Endothelial cell (in vitro differentiated cells): ENCODE measurements at regions not wholly inside any gene's neighbourhood (a gene's known extent, or its start where the extent isn't known, plus 50 kb on each side); places are given as distances from the start of the nearest gene placed in this dataset.

Source experiments
- DNase-seq: peaks from one replicate; pipeline ENCODE4 v3.0.0; 2021; ENCODE audit warnings: low spot score
- H3K27ac Mint-ChIP-seq: one replicate; pipeline ENCODE4 v1.8.0; 2021; ENCODE audit warnings: mixed read lengths, inconsistent platforms; ENCODE audit not compliant: unreplicated experiment
- H3K27me3 Mint-ChIP-seq: one replicate; pipeline ENCODE4 v1.8.0; 2021; ENCODE audit warnings: mild to moderate bottlenecking, moderate library complexity, mixed read lengths, inconsistent platforms; ENCODE audit not compliant: unreplicated experiment
- H3K36me3 Mint-ChIP-seq: one replicate; pipeline ENCODE4 v1.8.0; 2021; ENCODE audit warnings: mild to moderate bottlenecking, low read depth, mixed read lengths, inconsistent platforms; ENCODE audit not compliant: unreplicated experiment
- H3K4me1 Mint-ChIP-seq: one replicate; pipeline ENCODE4 v1.8.0; 2021; ENCODE audit warnings: mild to moderate bottlenecking, mixed read lengths, inconsistent platforms; ENCODE audit not compliant: unreplicated experiment
- H3K4me3 Mint-ChIP-seq: one replicate; pipeline ENCODE4 v1.8.0; 2021; ENCODE audit warnings: mild to moderate bottlenecking, mixed read lengths, inconsistent platforms; ENCODE audit not compliant: unreplicated experiment
- H3K9me3 Mint-ChIP-seq: one replicate; pipeline ENCODE4 v1.8.0; 2021; ENCODE audit warnings: mixed read lengths, inconsistent platforms; ENCODE audit not compliant: unreplicated experiment
- TF ChIP-seq, protein P1 (sequence below): fragments of 200-600 bp; sonication (generic); IDR thresholded peaks from one replicate; pipeline ENCODE4 v1.5.0; 2021; ENCODE audit warnings: antibody characterized with exemption; ENCODE audit not compliant: unreplicated experiment

DNA sequence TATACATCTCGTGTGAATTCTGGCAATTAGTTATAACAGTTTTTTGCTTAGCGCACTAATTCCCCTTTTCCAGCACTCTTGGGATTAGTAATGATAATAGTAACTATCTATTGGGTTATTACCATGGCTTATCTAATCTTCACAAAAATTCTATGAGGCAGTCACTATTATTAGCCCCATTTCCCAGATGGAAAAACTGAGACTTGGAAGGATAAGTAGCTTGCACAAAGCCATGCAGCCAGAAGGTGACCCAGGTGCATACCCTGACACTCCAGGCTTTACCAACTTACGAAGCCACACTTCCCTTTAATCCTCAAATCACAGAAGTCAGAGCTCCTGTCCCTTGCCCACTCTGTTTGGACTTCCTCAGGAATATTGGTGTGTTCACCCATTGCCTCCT, 156.8 kb downstream of the CYP26B1 start:
- no peaks in the 10 kb centered on the region for H3K4me1 Mint-ChIP-seq
- H3K4me3 Mint-ChIP-seq: no peak overlapping the region
- no peaks in the 10 kb centered on the region for H3K9me3 Mint-ChIP-seq
- H3K27me3 Mint-ChIP-seq: no peaks in the 10 kb centered on the region
- no peak overlapping the region for H3K27ac Mint-ChIP-seq
- TF ChIP-seq, protein P1, sequence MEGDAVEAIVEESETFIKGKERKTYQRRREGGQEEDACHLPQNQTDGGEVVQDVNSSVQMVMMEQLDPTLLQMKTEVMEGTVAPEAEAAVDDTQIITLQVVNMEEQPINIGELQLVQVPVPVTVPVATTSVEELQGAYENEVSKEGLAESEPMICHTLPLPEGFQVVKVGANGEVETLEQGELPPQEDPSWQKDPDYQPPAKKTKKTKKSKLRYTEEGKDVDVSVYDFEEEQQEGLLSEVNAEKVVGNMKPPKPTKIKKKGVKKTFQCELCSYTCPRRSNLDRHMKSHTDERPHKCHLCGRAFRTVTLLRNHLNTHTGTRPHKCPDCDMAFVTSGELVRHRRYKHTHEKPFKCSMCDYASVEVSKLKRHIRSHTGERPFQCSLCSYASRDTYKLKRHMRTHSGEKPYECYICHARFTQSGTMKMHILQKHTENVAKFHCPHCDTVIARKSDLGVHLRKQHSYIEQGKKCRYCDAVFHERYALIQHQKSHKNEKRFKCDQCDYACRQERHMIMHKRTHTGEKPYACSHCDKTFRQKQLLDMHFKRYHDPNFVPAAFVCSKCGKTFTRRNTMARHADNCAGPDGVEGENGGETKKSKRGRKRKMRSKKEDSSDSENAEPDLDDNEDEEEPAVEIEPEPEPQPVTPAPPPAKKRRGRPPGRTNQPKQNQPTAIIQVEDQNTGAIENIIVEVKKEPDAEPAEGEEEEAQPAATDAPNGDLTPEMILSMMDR: no peak
- H3K36me3 Mint-ChIP-seq: no peaks in the 10 kb centered on the region
- no peak for DNase-seq

DNA sequence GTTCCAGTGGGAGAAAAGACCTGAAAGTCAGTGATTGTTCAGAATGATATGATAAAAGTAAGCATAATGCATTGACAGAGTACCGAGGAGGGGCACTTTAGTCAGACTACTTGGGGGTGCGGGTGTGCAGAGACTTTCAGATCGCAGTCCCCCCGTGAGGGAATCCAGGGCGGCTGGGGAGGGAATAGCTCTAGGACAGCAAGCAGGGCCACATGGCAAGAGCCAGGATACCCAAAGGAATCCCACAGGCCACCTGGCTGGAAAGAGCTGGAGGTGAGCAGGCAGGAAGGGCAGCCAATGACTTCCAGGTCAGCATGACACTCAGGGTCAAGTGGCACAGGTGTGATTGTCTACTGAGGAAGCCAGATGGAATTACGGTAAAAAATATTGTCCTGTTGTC, 157.5 kb downstream of the CYP26B1 start:
- Mint-ChIP-seq H3K9me3 (no peaks in the 10 kb centered on the region), H3K36me3 (no peaks in the 10 kb centered on the region), H3K27me3 (no peaks in the 10 kb centered on the region), H3K4me1 (no peaks in the 10 kb centered on the region), H3K4me3 (no peak overlapping the region), H3K27ac (no peak overlapping the region)
- no peak for DNase-seq
- TF ChIP-seq, protein P1: no peak

DNA sequence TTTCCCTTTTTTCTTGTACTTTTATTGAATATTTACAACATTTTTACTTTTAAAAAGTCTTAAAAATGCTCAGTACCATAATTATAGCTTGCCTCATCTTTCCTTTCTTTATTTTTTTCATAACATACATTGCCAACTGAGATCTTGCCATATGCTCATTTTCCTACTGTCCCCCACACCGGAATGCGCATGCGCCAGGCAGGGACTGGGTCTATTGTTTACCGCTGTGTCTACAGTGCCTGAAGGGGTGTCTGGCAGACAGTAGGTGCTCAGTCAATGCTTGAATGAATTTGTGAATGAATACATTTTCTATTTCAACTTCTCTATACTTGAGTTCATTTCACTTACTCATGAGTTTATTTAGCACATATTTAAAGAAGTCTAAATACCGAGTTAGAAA, 158.0 kb downstream of the CYP26B1 start:
- H3K4me1 Mint-ChIP-seq: no peaks in the 10 kb centered on the region
- H3K9me3 Mint-ChIP-seq: no peaks in the 10 kb centered on the region
- no peaks in the 10 kb centered on the region for H3K36me3 Mint-ChIP-seq
- TF ChIP-seq, protein P1: no peak
- no peak for DNase-seq
- no peak overlapping the region for H3K4me3 Mint-ChIP-seq
- no peak overlapping the region for H3K27ac Mint-ChIP-seq
- H3K27me3 Mint-ChIP-seq: no peaks in the 10 kb centered on the region

DNA sequence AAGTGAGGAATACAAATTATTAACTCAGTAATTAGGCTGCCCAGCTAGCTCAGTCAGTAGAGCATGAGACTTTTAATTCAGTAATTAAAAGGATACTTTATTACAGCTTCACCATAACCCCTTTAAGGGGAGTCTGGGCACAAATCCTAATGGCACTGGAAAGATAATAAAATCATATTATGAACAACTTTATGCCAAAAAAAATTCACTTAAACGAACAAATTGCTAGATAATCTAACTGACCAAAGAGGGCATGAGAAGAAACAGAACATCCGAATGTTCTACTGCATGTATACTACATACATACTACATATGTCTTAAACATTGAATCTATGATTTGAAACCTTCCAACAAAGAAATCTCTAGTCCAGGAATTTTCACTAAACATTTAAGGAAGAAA, 159.5 kb downstream of the CYP26B1 start:
- TF ChIP-seq, protein P1: no peak
- Mint-ChIP-seq H3K27ac (no peak overlapping the region), H3K27me3 (no peaks in the 10 kb centered on the region), H3K36me3 (no peaks in the 10 kb centered on the region), H3K4me3 (no peak overlapping the region), H3K4me1 (no peaks in the 10 kb centered on the region), H3K9me3 (no peaks in the 10 kb centered on the region)
- no peak for DNase-seq

DNA sequence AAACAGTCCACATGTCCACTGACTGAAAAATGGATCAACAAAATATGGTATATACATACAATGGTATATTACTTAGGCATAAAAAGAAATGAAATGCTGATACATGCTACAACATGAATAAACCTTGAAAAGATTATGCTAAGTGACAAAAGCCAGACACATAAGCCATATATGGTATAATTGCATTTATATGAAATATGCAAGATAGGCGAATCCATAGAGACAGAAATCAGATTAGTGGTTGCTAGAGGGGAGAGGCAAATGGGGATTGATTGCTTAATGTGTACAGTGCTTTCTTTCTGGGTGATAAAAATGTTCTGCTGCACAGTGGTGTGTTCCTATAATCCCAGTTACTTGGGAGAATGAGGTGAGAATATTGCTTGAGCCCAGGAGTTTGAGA, 171.0 kb downstream of the CYP26B1 start:
- Mint-ChIP-seq H3K4me3 (no peak overlapping the region), H3K9me3 (no peaks in the 10 kb centered on the region), H3K4me1 (no peaks in the 10 kb centered on the region), H3K27me3 (no peaks in the 10 kb centered on the region), H3K27ac (no peak overlapping the region), H3K36me3 (no peaks in the 10 kb centered on the region)
- TF ChIP-seq, protein P1: no peak
- DNase-seq: no peak
